ENCODE measurements at regions not wholly inside any gene's neighbourhood (a gene's known extent, or its start where the extent isn't known, plus 50 kb on each side); places are given as distances from the start of the nearest gene placed in this dataset.

DNA sequence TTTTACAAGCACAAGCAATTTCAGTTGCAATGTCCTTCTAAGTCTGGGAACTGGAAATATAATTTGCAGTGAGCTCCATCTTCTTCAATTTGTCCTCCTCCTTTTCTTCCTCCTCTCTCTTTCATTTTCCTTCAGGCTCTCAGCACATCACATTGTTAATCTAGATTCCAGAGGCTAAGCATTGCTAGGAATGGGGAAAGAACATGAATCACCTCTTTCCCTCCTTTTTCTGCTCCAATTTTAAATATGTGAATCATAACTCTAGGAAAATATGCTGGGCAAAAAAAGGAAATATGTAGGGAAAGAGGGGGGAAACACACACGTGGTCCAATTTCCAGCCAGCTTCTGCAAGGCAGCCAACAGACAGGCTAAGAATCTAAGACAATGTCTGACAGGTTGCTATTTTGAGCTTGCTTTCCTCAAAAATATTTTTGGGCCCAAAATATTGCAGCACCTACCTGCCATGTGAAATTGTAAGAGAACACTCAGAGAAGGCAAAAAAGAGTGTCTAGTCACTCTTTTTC is 72.7 kb upstream of the NUPR2 start:
- TF ChIP-seq, protein P1, sequence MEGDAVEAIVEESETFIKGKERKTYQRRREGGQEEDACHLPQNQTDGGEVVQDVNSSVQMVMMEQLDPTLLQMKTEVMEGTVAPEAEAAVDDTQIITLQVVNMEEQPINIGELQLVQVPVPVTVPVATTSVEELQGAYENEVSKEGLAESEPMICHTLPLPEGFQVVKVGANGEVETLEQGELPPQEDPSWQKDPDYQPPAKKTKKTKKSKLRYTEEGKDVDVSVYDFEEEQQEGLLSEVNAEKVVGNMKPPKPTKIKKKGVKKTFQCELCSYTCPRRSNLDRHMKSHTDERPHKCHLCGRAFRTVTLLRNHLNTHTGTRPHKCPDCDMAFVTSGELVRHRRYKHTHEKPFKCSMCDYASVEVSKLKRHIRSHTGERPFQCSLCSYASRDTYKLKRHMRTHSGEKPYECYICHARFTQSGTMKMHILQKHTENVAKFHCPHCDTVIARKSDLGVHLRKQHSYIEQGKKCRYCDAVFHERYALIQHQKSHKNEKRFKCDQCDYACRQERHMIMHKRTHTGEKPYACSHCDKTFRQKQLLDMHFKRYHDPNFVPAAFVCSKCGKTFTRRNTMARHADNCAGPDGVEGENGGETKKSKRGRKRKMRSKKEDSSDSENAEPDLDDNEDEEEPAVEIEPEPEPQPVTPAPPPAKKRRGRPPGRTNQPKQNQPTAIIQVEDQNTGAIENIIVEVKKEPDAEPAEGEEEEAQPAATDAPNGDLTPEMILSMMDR (IDR thresholded peaks at IDR 0.05; ENCODE audit: extremely low read depth, low read depth, low read length), result no peak
- DNase-seq (ENCODE audit: insufficient read length, low spot score, missing footprints), result no peak

DNA sequence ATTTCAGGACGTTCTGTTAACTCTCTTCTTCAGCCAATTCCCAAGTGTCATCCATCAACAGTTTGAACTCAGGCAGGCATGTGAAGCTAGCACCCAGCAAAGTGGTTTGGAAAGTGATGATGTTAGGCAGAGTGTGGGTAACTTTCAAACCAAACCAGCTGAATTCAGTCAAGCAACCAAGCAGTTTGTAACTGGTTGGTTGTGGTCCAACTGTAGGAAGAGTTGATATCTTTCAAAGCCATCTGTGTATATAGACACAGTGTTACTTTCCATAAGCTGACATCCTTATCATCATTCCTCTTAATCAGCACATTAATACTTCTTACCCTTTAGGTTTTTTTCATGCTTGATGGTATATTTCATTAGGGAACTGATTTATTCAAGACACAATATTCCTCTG is 72.2 kb upstream of the NUPR2 start:
- DNase-seq (ENCODE audit: insufficient read length, low spot score, missing footprints), result no peak
- Histone ChIP-seq H3K79me2 (ENCODE audit: insufficient read depth, low read length) (no peaks in the 10 kb centered on the region), H2AFZ (ENCODE audit: low read length) (no peak overlapping the region), H3K4me1 (ENCODE audit: insufficient read depth, low read length) (no peaks in the 10 kb centered on the region), H3K4me3 (ENCODE audit: insufficient read depth, low read length) (no peak overlapping the region), H3K27me3 (ENCODE audit: insufficient read depth, low read length) (no peaks in the 10 kb centered on the region), H4K20me1 (ENCODE audit: insufficient read depth, low read length) (no peaks in the 10 kb centered on the region), H3K4me2 (ENCODE audit: insufficient read depth, low read length) (no peak overlapping the region), H3K27ac (ENCODE audit: low read depth, low read length) (no peak overlapping the region), H3K9me3 (ENCODE audit: low read depth, low read length) (no peaks in the 10 kb centered on the region), H3K36me3 (ENCODE audit: insufficient read depth, low read length) (no peaks in the 10 kb centered on the region)
- TF ChIP-seq, protein P1 (IDR thresholded peaks at IDR 0.05; ENCODE audit: extremely low read depth, low read depth, low read length), result no peak

More for the DNA sequence above, 72.7 kb upstream of the NUPR2 start:
- Histone ChIP-seq H3K4me1 (ENCODE audit: insufficient read depth, low read length) (no peaks in the 10 kb centered on the region), H4K20me1 (ENCODE audit: insufficient read depth, low read length) (no peaks in the 10 kb centered on the region), H3K4me2 (ENCODE audit: insufficient read depth, low read length) (no peak overlapping the region), H3K9me3 (ENCODE audit: low read depth, low read length) (no peaks in the 10 kb centered on the region), H3K79me2 (ENCODE audit: insufficient read depth, low read length) (no peaks in the 10 kb centered on the region), H3K27me3 (ENCODE audit: insufficient read depth, low read length) (no peaks in the 10 kb centered on the region), H2AFZ (ENCODE audit: low read length) (no peak overlapping the region), H3K27ac (ENCODE audit: low read depth, low read length) (no peak overlapping the region), H3K4me3 (ENCODE audit: insufficient read depth, low read length) (no peak overlapping the region), H3K36me3 (ENCODE audit: insufficient read depth, low read length) (no peaks in the 10 kb centered on the region)

DNA sequence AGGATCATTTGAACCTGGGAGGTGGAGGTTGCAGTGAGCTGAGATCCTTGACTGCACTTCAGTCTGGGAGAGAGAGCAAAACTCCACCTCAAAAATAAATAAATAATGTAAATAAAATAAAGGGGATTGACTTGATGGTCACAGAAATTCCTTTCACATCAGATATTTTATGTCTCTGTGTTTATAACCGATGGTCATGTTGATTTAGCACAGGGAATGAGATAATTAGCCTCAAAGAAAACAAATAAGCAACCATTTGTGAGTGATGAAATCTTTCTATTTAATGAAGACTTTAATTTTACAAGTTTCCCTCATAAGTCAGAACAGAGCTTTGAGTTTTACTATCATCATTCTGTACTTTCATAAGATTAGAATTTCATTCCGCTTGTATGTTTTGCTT is 64.8 kb upstream of the NUPR2 start:
- DNase-seq (ENCODE audit: insufficient read length, low spot score, missing footprints), result no peak
- no peaks in the 10 kb centered on the region for H3K27me3 ChIP-seq (ENCODE audit: insufficient read depth, low read length)
- no peaks in the 10 kb centered on the region for H4K20me1 ChIP-seq (ENCODE audit: insufficient read depth, low read length)
- no peaks in the 10 kb centered on the region for H3K4me1 ChIP-seq (ENCODE audit: insufficient read depth, low read length)
- H3K36me3 ChIP-seq (ENCODE audit: insufficient read depth, low read length), result no peaks in the 10 kb centered on the region
- H3K4me3 ChIP-seq (ENCODE audit: insufficient read depth, low read length), result no peak overlapping the region
- H3K79me2 ChIP-seq (ENCODE audit: insufficient read depth, low read length), result no peaks in the 10 kb centered on the region
- no peak overlapping the region for H3K27ac ChIP-seq (ENCODE audit: low read depth, low read length)
- no peak overlapping the region for H3K4me2 ChIP-seq (ENCODE audit: insufficient read depth, low read length)
- TF ChIP-seq, protein P1 (IDR thresholded peaks at IDR 0.05; ENCODE audit: extremely low read depth, low read depth, low read length), result no peak
- H3K9me3 ChIP-seq (ENCODE audit: low read depth, low read length), result no peaks in the 10 kb centered on the region
- H2AFZ ChIP-seq (ENCODE audit: low read length), result no peak overlapping the region

DNA sequence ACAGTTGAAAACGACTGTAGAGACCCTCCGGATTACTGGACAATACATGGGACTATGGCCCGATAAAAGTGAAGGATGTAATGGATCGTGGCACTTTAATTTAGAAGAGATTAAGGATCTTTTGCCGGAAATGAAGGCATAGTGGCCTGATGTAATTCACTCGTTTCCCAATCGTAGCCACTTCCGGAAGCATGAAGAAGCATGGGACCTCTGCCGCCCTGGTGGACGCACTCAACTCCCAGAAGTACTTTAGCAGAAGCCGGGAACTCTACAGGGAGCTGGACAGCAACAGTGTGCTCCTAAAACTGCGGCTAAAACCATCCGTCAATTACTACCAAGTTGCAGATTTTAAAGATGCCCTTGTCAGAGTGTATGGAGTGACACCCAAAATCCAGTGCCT is 59.6 kb upstream of the NUPR2 start:
- H3K9me3 ChIP-seq (ENCODE audit: low read depth, low read length), result no peaks in the 10 kb centered on the region
- H3K4me2 ChIP-seq (ENCODE audit: insufficient read depth, low read length), result no peak overlapping the region
- peak; percentile 39 for DNase-seq (ENCODE audit: insufficient read length, low spot score, missing footprints)
- peak overlapping the region; percentile 56 for H2AFZ ChIP-seq (ENCODE audit: low read length)
- no peaks in the 10 kb centered on the region for H3K79me2 ChIP-seq (ENCODE audit: insufficient read depth, low read length)
- H3K27me3 ChIP-seq (ENCODE audit: insufficient read depth, low read length), result no peaks in the 10 kb centered on the region
- H4K20me1 ChIP-seq (ENCODE audit: insufficient read depth, low read length), result no peaks in the 10 kb centered on the region
- TF ChIP-seq, protein P1 (IDR thresholded peaks at IDR 0.05; ENCODE audit: extremely low read depth, low read depth, low read length), result no peak
- H3K27ac ChIP-seq (ENCODE audit: low read depth, low read length), result no peak overlapping the region
- no peak overlapping the region for H3K4me3 ChIP-seq (ENCODE audit: insufficient read depth, low read length)
- no peaks in the 10 kb centered on the region for H3K4me1 ChIP-seq (ENCODE audit: insufficient read depth, low read length)
- no peaks in the 10 kb centered on the region for H3K36me3 ChIP-seq (ENCODE audit: insufficient read depth, low read length)
